HG02588 (cell line): ENCODE measurements at regions not wholly inside any gene's neighbourhood (a gene's known extent, or its start where the extent isn't known, plus 50 kb on each side); places are given as distances from the start of the nearest gene placed in this dataset.

Source experiments
- ATAC-seq: cut with Tn5 transposase; IDR thresholded peaks from one replicate; pipeline ENCODE4 v1.9.1; 2021; ENCODE audit warnings: mild to moderate bottlenecking, moderate library complexity; ENCODE audit not compliant: unreplicated experiment

DNA sequence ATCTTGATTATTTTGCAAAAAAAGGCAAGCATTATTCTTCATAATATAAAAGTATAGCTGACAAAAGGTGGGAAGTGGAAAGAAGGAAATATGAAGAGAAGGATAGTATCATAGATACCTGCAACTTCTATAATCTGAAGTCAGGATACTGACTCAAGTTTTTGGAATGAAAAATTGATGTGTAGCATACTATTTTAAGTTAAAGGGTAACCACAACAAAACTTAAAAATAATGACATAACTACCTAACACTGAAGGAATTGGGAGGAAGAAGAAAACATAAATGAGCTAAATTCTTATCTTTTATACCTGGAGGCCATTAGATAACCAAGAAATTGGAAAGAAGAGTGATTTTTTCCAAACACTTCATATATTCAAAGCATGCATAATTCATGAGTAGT, 51.8 kb upstream of the TLE1 start:
- no peak for ATAC-seq

- ATAC-seq = no peak
Measured at GRCh38 chr9:81748091-81748490, 58.7 kb upstream of the TLE1 start.

- no peak for ATAC-seq
Measured at GRCh38 chr9:81753436-81753835, 64.1 kb upstream of the TLE1 start.

- no peak for ATAC-seq
Measured at GRCh38 chr9:81754245-81754644, 64.9 kb upstream of the TLE1 start.

DNA sequence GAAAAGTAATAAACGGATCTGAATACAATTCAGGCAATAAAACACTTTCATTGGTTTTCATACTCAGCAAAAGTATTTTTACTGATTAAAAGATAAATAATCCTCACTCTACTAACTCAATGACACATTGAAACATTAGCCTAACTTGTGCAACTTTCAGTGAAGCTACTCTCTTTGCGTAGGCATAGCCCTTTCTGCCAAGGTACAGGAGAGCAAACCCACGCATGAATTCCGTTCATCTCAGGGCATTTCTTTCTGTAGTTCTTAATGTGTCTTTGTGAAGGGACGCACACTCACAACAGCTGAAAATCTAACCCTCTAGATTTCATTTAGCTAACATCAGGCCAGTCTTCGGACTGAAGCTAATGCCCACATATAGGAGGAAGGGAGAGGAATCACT, 66.4 kb upstream of the TLE1 start:
- ATAC-seq = no peak

- ATAC-seq = no peak
Measured at GRCh38 chr9:81756561-81756960, 67.2 kb upstream of the TLE1 start.

DNA sequence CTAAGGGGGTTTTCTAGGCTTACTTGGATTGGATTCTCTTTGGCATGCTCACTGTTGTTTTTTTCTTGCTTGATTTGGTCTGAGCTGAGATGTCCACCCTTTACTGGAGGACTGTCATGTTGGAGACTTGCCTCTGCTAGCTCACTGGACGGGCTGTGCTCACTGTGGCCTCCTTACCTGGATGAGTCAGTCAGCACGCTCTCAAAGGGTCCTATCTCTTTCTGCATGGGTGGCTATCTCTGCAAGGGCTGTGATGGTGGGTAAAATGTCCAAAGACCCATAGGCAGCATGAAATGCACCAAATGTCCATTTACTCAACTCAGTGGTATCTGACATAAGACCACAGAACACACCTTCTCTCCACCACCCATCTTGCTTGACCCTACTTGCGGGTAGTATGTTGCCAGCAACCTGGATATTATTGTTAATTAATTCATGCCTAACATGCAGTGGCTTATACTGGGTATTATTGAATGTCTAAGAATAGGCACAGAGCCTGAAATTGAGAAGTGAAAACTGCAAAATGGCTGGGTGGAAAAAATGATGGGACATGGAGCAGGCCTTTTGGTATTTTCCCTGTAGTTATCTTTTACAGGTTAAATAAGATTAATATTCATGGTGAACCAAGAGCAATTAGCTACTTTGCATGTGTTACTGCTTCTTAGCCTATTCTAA, 68.9 kb upstream of the TLE1 start:
- no peak for ATAC-seq

DNA sequence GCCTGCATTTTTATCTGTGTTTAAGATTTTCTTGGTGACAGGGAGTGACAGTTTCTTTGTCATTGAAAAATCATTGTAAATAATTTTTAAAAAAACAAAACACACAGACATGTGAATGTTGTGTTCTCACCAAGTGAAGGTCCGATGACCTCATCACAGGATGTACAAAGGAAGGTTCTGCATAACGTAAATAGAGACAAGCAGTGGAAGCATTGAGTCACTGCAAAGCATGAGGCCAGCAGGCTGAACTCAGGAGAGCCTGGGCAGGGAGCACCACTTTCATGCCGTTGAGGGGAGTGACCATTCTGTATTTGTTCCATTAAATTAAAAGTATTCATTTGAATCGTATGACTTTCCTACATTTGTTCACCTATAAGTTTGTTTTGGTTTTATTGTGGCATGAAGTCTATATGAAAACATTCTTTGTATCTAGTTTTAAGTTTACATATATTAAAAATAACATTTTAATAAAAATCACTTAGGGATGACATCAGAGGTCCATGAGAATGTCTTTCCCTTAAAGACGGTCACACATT, 70.4 kb upstream of the TLE1 start:
- no peak for ATAC-seq

GRCh38 chr9:81767921-81768320, 78.6 kb upstream of the TLE1 start:
- no peak for ATAC-seq

DNA sequence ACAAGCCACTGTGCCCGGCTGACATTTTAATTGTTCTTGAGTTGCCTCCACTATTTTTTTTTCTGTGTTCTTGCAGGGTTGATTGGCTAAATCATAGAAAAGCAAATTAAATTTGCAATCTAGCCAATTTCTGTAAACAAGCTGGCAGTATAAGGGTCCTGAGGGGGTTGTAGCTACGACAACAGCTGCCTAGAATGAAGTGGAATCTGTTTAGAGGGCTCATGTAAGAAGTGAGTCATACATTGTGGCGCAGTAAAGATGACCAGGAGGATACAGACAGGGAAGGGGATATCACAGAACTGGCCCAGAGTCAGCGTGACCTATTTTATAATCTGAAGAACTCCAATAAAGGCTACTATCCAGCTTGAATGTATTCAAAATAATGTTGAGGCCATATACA, 82.2 kb upstream of the TLE1 start:
- no peak for ATAC-seq

DNA sequence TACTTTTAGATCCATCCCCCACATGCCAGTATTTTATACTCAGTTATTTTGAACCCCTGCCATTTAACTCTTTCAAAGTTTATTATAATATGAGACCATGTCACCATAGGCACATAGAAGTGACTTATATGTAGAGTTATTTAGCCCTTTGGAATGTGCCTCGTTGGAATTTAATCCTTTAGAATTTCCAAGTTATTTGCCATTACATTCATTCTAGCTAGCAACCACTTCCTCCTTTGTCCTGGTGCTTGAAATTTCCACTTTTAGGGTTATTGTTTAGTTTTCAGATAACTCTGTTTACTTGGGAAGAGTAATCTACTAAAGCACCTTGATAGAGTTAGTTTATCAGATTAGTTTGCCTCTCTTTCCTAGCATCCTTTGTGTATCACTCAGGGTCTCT, 82.8 kb upstream of the TLE1 start:
- ATAC-seq = no peak

GRCh38 chr9:81776390-81776789, 87.0 kb upstream of the TLE1 start:
- no peak for ATAC-seq

GRCh38 chr9:81776834-81777233, 87.5 kb upstream of the TLE1 start:
- ATAC-seq = no peak

GRCh38 chr9:81777482-81777881, 88.1 kb upstream of the TLE1 start:
- no peak for ATAC-seq

GRCh38 chr9:81782313-81782995, 93.1 kb upstream of the TLE1 start:
- ATAC-seq = no peak

DNA sequence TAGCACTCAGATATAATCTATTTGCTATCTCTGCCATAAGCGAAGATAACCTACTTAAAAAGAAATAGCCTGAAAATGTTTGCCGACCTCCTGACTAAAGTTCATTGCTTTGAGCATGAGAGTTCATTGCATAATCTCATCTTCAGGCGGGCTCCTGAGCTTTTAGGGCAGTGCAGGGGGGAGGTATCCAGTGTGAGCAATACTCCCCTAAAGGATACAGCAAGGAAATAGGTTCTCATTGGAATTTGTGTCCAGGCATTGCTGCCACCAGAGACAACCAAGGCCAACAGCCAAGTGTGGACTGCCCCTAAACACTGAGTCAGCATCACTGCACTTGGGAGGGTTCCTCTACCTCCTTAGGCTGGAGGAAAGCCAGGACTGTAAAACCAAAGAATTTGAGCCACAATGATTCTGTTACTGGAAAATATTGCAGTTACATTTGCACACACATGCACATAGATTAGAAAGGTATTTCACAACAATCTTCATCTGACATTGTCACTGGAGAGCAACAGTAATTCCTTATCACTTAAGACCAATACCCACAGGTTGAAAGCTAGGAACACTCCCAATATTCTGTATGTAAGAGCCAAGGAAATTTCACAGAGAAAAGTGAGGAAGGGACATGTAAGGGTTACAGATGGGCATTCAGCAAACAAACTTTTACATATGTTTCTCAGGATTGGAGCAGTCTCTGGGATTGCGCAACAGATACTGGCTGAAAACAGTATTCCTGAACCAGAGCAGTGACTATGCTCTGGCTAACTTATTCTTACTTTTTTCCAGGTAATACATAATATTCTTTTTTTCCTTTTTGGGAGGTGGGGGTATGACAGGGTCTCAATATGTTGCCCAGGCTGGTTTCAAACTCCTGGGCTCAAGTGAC, 98.6 kb upstream of the TLE1 start:
- no peak for ATAC-seq

GRCh38 chr9:81789721-81790120, 100.4 kb upstream of the TLE1 start:
- no peak for ATAC-seq

- ATAC-seq = no peak
Measured at GRCh38 chr9:81790166-81790565, 100.8 kb upstream of the TLE1 start.

DNA sequence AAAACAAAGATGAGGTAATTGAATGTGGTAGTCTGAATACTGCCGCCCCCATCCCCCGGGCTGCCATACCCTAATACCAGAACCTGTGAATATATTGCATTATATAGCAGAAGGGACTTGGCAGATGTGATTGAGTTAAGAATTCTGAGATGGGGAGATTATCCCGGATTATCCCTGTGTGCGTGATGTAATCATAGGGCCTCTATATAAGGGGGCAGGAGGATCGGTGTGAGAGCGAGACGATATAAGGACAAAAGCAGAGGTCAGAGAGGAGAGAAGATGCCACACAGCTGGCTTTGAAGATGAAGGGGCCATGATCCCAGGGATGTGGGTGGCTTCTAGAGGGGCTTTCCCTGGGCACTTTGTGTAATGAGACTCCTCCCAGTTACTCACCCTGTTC, 101.7 kb upstream of the TLE1 start:
- no peak for ATAC-seq

GRCh38 chr9:81798606-81799005, 109.3 kb upstream of the TLE1 start:
- no peak for ATAC-seq

DNA sequence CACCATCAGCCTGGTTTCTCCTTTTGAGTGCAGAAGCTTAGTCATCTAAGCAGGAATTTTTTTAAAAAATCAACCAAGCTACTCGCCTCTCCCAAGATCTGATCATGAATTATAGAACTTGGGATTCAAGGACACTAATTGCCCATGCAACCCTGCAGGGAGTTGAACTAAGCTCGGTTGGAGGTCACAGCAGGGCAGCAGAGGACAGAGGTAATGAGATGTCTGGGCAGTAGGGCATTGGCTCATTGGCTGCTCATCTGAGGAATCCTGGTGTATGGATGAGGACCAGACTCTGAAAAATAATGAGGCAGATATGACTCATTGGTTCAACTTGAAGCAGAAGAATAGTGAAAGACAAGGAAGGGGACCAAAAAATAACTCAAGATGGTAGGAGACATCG, 111.8 kb upstream of the TLE1 start:
- no peak for ATAC-seq

GRCh38 chr9:81804306-81804705, 115.0 kb upstream of the TLE1 start:
- ATAC-seq = no peak
